ENCODE measurements at regions not wholly inside any gene's neighbourhood (a gene's known extent, or its start where the extent isn't known, plus 50 kb on each side); places are given as distances from the start of the nearest gene placed in this dataset.

GRCh38 chr12:31890295-31891285 lies 68.6 kb upstream of the RESF1 start:
- peak overlapping the region; percentile 43 for H2AFZ ChIP-seq (ENCODE audit: insufficient read depth, low read depth, low read length, poor library complexity, severe bottlenecking)
- H3K27ac ChIP-seq (ENCODE audit: low read length in 2 of 2) = peak overlapping the region; percentile 63 to 85
- POLR2A ChIA-PET = interaction anchor here (0.6 to 1.5 kb wide), 7 partner anchors 10 to 81 kb away, joined by 3 to 6 read pairs (median 3); partner anchors contain the start of gene RESF1
- peaks cover 42 to 59% of the 10 kb centered on the region in 2 donors for H3K4me1 ChIP-seq (ENCODE audit: control insufficient read depth in 2 of 2, insufficient read depth in 2 of 2, low read length in 2 of 2)
- Mint-ChIP-seq H3K4me3 (peak overlapping the region; percentile 51), H3K27ac (peak overlapping the region; percentile 90), H3K4me1 (peaks cover 63% of the 10 kb centered on the region), H3K27me3 (no peaks in the 10 kb centered on the region), H3K9me3 (ENCODE audit: insufficient read depth) (peaks cover 14% of the 10 kb centered on the region)
- H3K27me3 ChIP-seq (replicated peaks in 1 of 4; ENCODE audit: control extremely low read depth in 1 of 4, control insufficient read depth in 3 of 4, insufficient read depth in 4 of 4, low read length in 3 of 4) = no peaks in the 10 kb centered on the region
- 45% methylated on average over 2 of the region's 8 CpGs for WGBS (ENCODE audit: insufficient coverage)
- intact Hi-C loops (cut with micrococcal nuclease) = no loop called here
- CTCF ChIA-PET = interaction anchor here (0.7 to 1.6 kb wide), 7 partner anchors 13 to 249 kb away, joined by 3 to 6 read pairs (median 5); partner anchors contain the start of gene RESF1
- H3K9me3 ChIP-seq (ENCODE audit: control extremely low read depth in 1 of 3, control insufficient read depth in 2 of 3, insufficient read depth in 1 of 3, low read length in 2 of 3) = peaks cover 6 to 56% (median 32%) of the 10 kb centered on the region in 3 donors
- H3K79me2 ChIP-seq (ENCODE audit: control insufficient read depth, insufficient read depth, low read length) = peaks cover 32% of the 10 kb centered on the region
- no peaks in the 10 kb centered on the region for H4K20me1 ChIP-seq (ENCODE audit: control insufficient read depth, insufficient read depth, low read length, poor library complexity, severe bottlenecking)
- ATAC-seq (ENCODE audit: low read depth) = peak; percentile 22
- peak overlapping the region in 1 of 5 experiments; percentile 20 for H3K4me3 ChIP-seq (ENCODE audit: control extremely low read depth in 1 of 5, extremely low read depth in 1 of 5, insufficient read depth in 1 of 5, low read depth in 2 of 5, low read length in 4 of 5)
- DNase-seq = peak; percentile 50
- peak overlapping the region; percentile 50 for H3K4me2 ChIP-seq (replicated peaks; ENCODE audit: low read depth, low read length, poor library complexity, severe bottlenecking)
- H3K36me3 ChIP-seq (replicated peaks in 1 of 2; ENCODE audit: control extremely low read depth in 1 of 2, control insufficient read depth in 1 of 2, extremely low read depth in 1 of 2, insufficient read depth in 2 of 2, low read length in 1 of 2) = no peaks in the 10 kb centered on the region
- no peak for TF ChIP-seq EZH2 (IDR thresholded peaks at IDR 0.05; ENCODE audit: borderline replicate concordance, insufficient read depth, low read depth, low read length, poor library complexity, severe bottlenecking)
- no peak for TF ChIP-seq CTCF (IDR thresholded peaks at IDR 0.05)
- peak overlapping the region; percentile 13 for H3K9ac ChIP-seq (ENCODE audit: low read length)

Measured in B cell (primary cell).